Activated CD4-positive, alpha-beta T cell treated with anti-CD3 and anti-CD28 coated beads, Interleukin-2, amount 10 ng/mL, durations not matched to agents 24 days and 14 days (primary cell): ENCODE measurements at regions not wholly inside any gene's neighbourhood (a gene's known extent, or its start where the extent isn't known, plus 50 kb on each side); places are given as distances from the start of the nearest gene placed in this dataset.
"Not testable (repeated sequence)": the region's sequence is repeated elsewhere in the genome, so short reads cannot be mapped to it uniquely, and the experiment has no call there.

Experiments
- DNase-seq: peaks from one replicate; pipeline ENCODE4 v3.0.0; 2022
- H3K27ac Mint-ChIP-seq: one replicate; pipeline ENCODE4 v1.8.0; 2022; ENCODE audit warnings: mild to moderate bottlenecking, mixed read lengths
- H3K27me3 Mint-ChIP-seq: one replicate; pipeline ENCODE4 v1.8.0; 2022; ENCODE audit warnings: mixed read lengths
- H3K36me3 Mint-ChIP-seq: one replicate; pipeline ENCODE4 v1.8.0; 2022; ENCODE audit warnings: low read depth, mild to moderate bottlenecking, mixed read lengths
- H3K4me1 Mint-ChIP-seq: one replicate; pipeline ENCODE4 v1.8.0; 2021; ENCODE audit warnings: mixed read lengths
- H3K4me3 Mint-ChIP-seq: one replicate; pipeline ENCODE4 v1.8.0; 2022; ENCODE audit warnings: mild to moderate bottlenecking, moderate library complexity, mixed read lengths
- H3K9me3 Mint-ChIP-seq: one replicate; pipeline ENCODE4 v1.8.0; 2021; ENCODE audit warnings: mixed read lengths
- intact Hi-C: fragments of 100-400 bp; cut with micrococcal nuclease; formaldehyde crosslinking; loops from one replicate; pipeline ENCODE4 v1.15.1; 2023

DNA sequence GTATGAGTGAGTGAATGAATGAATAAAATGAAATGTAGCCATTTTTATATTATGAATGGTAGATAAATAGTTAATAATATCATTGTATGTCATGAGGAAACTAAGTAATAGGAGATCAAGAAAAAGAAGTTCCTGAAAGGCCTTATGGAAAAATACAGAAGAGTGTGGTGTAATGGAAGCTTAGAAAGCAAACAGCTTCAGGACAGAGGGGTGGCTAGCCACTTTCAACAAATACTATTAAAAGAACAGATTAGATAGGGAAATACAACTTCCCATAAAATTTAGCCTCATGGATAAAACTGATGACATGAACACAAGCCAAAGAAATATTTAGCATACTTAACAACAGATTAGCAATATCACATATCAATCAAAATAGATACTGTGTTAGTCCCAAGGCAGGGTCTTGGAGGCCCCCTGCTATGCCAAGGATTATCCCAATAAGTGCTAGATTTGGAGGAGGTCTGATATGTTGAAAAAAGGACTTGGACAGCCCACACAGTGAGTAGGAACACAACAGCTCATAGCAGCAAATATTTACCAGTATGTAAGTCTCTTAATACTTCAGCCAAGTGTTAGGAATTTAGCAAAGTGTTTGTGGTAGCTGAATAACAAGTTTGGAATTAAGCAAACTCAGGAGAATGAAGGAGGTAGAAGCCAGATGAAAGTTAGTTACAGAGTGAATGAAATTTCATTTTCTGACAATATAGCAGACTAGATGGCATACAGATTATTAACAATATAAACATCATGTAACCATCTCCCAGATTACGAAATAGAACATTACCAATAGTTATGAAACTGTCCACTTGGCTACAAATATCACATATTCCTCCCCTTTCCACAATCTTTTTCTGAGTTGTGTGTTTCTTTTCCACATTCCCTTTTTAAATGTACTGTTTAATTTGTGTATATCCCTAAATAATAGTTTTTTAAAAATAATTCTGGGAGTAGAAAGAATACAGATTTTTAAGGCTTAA is 1632.0 kb downstream of the PCDH9 start:
- intact Hi-C loops: no loop called here
- Mint-ChIP-seq H3K4me1 (no peaks in the 10 kb centered on the region), H3K27me3 (no peaks in the 10 kb centered on the region), H3K9me3 (no peaks in the 10 kb centered on the region), H3K4me3 (no peak overlapping the region), H3K36me3 (no peaks in the 10 kb centered on the region), H3K27ac (no peak overlapping the region)
- DNase-seq: no peak

DNA sequence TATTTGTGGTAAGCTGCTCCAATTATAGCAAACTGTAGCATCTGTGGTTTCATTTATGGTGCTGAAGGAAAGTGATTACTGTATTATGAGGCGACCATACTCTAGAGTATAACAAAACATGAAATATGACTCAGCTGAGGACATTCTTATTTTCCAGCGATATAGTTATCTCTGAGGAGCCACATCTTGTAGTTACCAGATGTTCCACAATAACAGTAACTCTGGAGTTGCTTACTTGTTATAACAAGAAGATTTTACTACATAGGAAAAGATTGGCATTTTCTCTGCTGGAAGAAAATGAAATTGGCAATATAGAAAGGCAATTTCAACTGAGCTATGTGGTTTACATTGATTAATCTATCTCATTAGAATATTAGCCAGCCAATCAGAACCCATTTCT is 1634.2 kb downstream of the PCDH9 start:
- H3K9me3 Mint-ChIP-seq: no peaks in the 10 kb centered on the region
- no peak overlapping the region for H3K27ac Mint-ChIP-seq
- intact Hi-C loops: no loop called here
- DNase-seq: no peak
- H3K4me1 Mint-ChIP-seq: no peaks in the 10 kb centered on the region
- H3K27me3 Mint-ChIP-seq: no peaks in the 10 kb centered on the region
- H3K4me3 Mint-ChIP-seq: no peak overlapping the region
- no peaks in the 10 kb centered on the region for H3K36me3 Mint-ChIP-seq

GRCh38 chr13:65594298-65594781 is 1635.8 kb downstream of the PCDH9 start:
- intact Hi-C loops: no loop called here
- no peak overlapping the region for H3K27ac Mint-ChIP-seq
- H3K4me1 Mint-ChIP-seq: no peaks in the 10 kb centered on the region
- no peaks in the 10 kb centered on the region for H3K36me3 Mint-ChIP-seq
- H3K4me3 Mint-ChIP-seq: no peak overlapping the region
- peaks cover 5% of the 10 kb centered on the region for H3K9me3 Mint-ChIP-seq
- DNase-seq: no peak
- no peaks in the 10 kb centered on the region for H3K27me3 Mint-ChIP-seq

- intact Hi-C loops: no loop called here
- Mint-ChIP-seq H3K36me3 (no peaks in the 10 kb centered on the region), H3K9me3 (peaks cover 10% of the 10 kb centered on the region), H3K27ac (no peak overlapping the region), H3K4me3 (no peak overlapping the region), H3K4me1 (no peaks in the 10 kb centered on the region), H3K27me3 (no peaks in the 10 kb centered on the region)
- DNase-seq: no peak
Measured at GRCh38 chr13:65593298-65593874, 1636.8 kb downstream of the PCDH9 start.

DNA sequence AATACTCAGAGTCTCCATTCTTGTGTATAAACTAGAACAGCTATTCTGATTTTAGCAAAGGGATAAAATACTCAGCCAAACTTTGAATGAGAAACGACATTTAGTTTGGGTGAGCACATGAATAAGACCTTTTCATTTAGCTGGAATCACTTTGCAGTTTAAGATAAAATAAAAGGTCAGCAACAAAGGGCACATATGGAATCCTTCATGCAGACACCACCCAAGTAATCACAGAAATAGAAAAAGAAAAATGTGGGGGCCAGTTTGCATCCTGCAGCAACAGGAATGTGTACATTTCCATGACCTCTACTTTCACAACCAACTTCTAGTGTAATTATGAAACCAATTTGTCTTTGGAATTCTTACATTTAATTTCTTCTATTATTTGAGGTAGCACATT is 1637.4 kb downstream of the PCDH9 start:
- H3K36me3 Mint-ChIP-seq: no peaks in the 10 kb centered on the region
- DNase-seq: no peak
- H3K27me3 Mint-ChIP-seq: no peaks in the 10 kb centered on the region
- H3K27ac Mint-ChIP-seq: no peak overlapping the region
- intact Hi-C loops: no loop called here
- no peak overlapping the region for H3K4me3 Mint-ChIP-seq
- peaks cover 12% of the 10 kb centered on the region for H3K9me3 Mint-ChIP-seq
- H3K4me1 Mint-ChIP-seq: no peaks in the 10 kb centered on the region

GRCh38 chr13:65585346-65585745 is 1644.8 kb downstream of the PCDH9 start:
- intact Hi-C loops: no loop called here
- H3K27ac Mint-ChIP-seq: no peak overlapping the region
- no peaks in the 10 kb centered on the region for H3K36me3 Mint-ChIP-seq
- H3K9me3 Mint-ChIP-seq: peaks cover 20% of the 10 kb centered on the region
- no peak overlapping the region for H3K4me3 Mint-ChIP-seq
- no peaks in the 10 kb centered on the region for H3K27me3 Mint-ChIP-seq
- DNase-seq: no peak
- no peaks in the 10 kb centered on the region for H3K4me1 Mint-ChIP-seq

DNA sequence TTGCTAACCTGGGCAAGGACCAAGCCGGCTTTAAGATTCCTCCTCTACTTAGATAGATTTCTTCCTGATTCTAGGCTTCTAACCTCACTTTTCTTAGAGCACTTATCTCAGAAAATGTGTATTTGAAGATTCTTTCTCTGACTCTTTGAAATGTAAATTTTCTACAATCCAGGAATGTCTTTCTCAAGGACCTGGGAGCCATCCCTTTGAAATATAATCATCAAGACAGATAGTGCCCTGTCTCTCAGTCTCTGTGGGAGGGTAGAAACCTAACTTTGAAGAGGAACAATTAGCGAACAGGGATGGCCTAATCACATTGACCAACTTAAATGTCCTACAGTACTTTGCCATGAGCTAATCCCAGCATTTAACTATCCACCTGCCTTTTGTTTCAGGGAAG is 1646.0 kb downstream of the PCDH9 start:
- H3K4me3 Mint-ChIP-seq: no peak overlapping the region
- H3K36me3 Mint-ChIP-seq: no peaks in the 10 kb centered on the region
- no peak for DNase-seq
- H3K9me3 Mint-ChIP-seq: peaks cover 15% of the 10 kb centered on the region
- no peaks in the 10 kb centered on the region for H3K4me1 Mint-ChIP-seq
- intact Hi-C loops: no loop called here
- H3K27me3 Mint-ChIP-seq: no peaks in the 10 kb centered on the region
- H3K27ac Mint-ChIP-seq: no peak overlapping the region

DNA sequence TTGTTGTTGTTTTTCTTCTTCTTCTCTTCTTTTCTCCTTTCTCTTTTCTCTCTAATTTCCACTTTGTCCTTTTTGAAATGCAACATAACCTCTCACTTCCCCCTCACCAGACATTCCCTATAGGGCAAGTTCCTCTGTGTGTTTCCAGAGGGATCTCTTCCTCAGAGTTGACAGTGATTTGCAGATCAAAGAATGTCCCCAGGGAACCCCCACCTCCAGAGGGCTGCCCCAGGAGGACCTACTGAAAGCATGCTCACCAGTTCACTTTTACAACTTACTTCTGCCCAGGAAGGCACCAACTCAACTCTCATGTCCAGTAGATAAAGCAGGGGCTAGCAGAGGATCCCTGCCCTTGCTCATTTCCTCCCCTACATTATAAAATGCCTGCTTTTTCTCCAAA is 1648.0 kb downstream of the PCDH9 start:
- Mint-ChIP-seq H3K4me1 (no peaks in the 10 kb centered on the region), H3K4me3 (no peak overlapping the region), H3K9me3 (peaks cover 9% of the 10 kb centered on the region), H3K27ac (no peak overlapping the region), H3K27me3 (no peaks in the 10 kb centered on the region), H3K36me3 (no peaks in the 10 kb centered on the region)
- no peak for DNase-seq
- intact Hi-C loops: no loop called here

GRCh38 chr13:65564561-65564960 is 1665.6 kb downstream of the PCDH9 start:
- H3K27ac Mint-ChIP-seq, H3K9me3 Mint-ChIP-seq, H3K27me3 Mint-ChIP-seq, H3K4me1 Mint-ChIP-seq, DNase-seq, intact Hi-C loops, H3K4me3 Mint-ChIP-seq, H3K36me3 Mint-ChIP-seq: not testable (repeated sequence)

DNA sequence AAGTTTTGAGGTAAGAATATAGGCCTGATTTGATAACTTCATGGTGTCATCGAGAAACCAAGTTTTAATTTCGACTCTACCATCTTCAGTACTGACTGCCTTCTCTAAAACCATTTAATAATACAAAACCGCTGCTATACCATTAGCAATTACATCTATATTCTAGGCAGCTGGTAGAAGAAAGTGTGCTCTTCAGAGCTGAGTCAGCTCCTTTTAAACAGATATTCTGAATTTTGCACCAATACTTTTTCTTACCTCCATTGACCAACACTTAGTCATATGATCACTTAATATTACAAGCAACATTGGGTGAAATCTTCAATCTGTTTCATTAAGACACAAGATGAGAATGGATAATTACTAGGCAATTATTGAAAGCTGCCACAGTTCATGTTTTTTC is 1667.8 kb downstream of the PCDH9 start:
- H3K27me3 Mint-ChIP-seq: no peaks in the 10 kb centered on the region
- no peak overlapping the region for H3K4me3 Mint-ChIP-seq
- intact Hi-C loops: no loop called here
- no peaks in the 10 kb centered on the region for H3K36me3 Mint-ChIP-seq
- DNase-seq: no peak
- H3K9me3 Mint-ChIP-seq: no peaks in the 10 kb centered on the region
- no peaks in the 10 kb centered on the region for H3K4me1 Mint-ChIP-seq
- H3K27ac Mint-ChIP-seq: no peak overlapping the region

DNA sequence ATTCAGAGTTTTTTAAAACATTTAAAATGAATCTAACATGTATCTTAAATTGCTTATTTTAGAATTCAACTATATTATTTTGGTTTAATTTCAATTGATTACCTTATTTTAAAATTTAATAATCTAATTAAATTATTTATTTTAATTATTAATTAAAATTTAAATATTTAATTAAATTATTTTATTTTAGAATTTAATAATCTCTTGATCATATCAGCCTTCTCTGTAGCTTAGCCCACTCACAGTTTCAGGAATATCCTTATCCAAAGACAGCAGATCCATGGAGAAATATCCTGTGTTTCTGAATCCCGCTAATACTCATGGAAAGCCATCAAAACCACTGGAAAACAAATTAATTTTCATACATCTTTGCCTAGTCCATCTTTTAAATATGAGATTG is 1669.2 kb downstream of the PCDH9 start:
- intact Hi-C loops: no loop called here
- H3K4me3 Mint-ChIP-seq: no peak overlapping the region
- DNase-seq: no peak

DNA sequence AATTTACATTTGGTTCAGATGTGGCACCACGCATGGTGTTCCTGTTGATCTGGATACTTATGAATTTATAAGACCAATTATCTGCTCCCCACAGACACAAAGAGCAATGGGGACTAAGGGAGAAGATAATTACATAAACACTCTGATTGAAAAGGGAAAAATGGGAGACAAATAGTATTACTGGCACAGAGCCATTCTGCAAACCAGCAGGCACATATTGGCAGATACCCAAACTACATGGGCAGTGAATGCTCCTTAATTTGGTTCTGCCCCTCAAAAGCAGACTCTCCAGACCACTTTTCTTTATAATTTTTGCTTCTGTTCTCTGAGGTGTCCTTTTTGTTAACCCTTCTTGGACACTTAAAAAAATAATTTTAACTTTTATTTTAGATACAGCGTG is 1674.2 kb downstream of the PCDH9 start:
- no peak overlapping the region for H3K27ac Mint-ChIP-seq
- DNase-seq: no peak
- no peaks in the 10 kb centered on the region for H3K4me1 Mint-ChIP-seq
- no peaks in the 10 kb centered on the region for H3K36me3 Mint-ChIP-seq
- H3K27me3 Mint-ChIP-seq: no peaks in the 10 kb centered on the region
- H3K4me3 Mint-ChIP-seq: no peak overlapping the region
- intact Hi-C loops: no loop called here
- H3K9me3 Mint-ChIP-seq: peaks cover 3% of the 10 kb centered on the region

More for the DNA sequence above, 1669.2 kb downstream of the PCDH9 start:
- Mint-ChIP-seq H3K4me1 (no peaks in the 10 kb centered on the region), H3K27ac (no peak overlapping the region), H3K36me3 (no peaks in the 10 kb centered on the region), H3K9me3 (no peaks in the 10 kb centered on the region), H3K27me3 (no peaks in the 10 kb centered on the region)

DNA sequence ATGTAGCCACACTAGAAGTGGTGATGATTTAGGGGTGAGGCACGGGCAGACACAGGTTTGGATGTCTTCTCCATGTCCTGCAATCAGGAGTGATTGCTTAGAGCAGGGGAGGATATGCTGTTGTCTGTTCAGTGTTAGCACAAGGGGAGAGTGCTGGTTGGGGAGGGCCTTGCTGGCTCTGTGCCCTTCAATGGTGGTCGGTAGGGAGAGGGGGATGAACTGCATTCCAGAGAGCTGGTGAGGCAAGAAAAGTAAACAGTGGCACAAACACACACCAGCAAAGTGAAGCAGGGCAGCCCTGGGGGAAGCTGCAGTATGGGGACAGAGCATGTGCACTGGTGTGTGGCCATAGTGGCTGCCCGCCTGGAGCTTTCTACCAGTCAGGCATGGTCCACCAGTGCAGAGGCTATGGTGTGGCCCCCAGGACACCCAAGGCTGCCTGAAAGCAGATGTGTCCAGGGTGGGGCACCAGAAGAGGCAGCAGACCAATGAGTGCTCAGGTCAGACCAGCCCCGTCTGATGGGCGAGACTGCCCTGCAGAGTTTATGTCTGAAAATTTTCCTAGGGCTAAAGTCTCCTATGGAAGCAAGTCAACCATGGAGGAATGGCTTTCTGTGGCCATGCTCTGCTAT is 1676.9 kb downstream of the PCDH9 start:
- Mint-ChIP-seq H3K27ac (no peak overlapping the region), H3K4me3 (no peak overlapping the region), H3K27me3 (no peaks in the 10 kb centered on the region), H3K4me1 (no peaks in the 10 kb centered on the region), H3K36me3 (no peaks in the 10 kb centered on the region), H3K9me3 (peaks cover 22% of the 10 kb centered on the region)
- intact Hi-C loops: no loop called here
- DNase-seq: no peak

GRCh38 chr13:65551208-65551607 is 1678.9 kb downstream of the PCDH9 start:
- H3K9me3 Mint-ChIP-seq: peaks cover 22% of the 10 kb centered on the region
- H3K27ac Mint-ChIP-seq: no peak overlapping the region
- no peaks in the 10 kb centered on the region for H3K36me3 Mint-ChIP-seq
- DNase-seq: no peak
- intact Hi-C loops: no loop called here
- no peaks in the 10 kb centered on the region for H3K27me3 Mint-ChIP-seq
- no peaks in the 10 kb centered on the region for H3K4me1 Mint-ChIP-seq
- no peak overlapping the region for H3K4me3 Mint-ChIP-seq
